Hepatic stellate cell (primary cell): ENCODE measurements at regions not wholly inside any gene's neighbourhood (a gene's known extent, or its start where the extent isn't known, plus 50 kb on each side); places are given as distances from the start of the nearest gene placed in this dataset.

Source experiments
- DNase-seq: peaks from one replicate; pipeline ENCODE4 v3.0.0; 2011; ENCODE audit warnings: low spot score

GRCh38 chr14:105783707-105784106 is 257.3 kb downstream of the TMEM121 start:
- no peak for DNase-seq

- DNase-seq, result no peak
Observed at GRCh38 chr14:105793836-105794235, 267.5 kb downstream of the TMEM121 start.

- DNase-seq, result no peak
Observed at GRCh38 chr14:105797546-105797945, 271.2 kb downstream of the TMEM121 start.

- DNase-seq, result no peak
Observed at GRCh38 chr14:105805701-105806100, 279.3 kb downstream of the TMEM121 start.

- no peak for DNase-seq
Observed at GRCh38 chr14:105806568-105806967, 280.2 kb downstream of the TMEM121 start.

- no peak for DNase-seq
Observed at GRCh38 chr14:105817971-105818711, 291.8 kb downstream of the TMEM121 start.

- DNase-seq, result no peak
Observed at GRCh38 chr14:105818712-105819005, 292.3 kb downstream of the TMEM121 start.

GRCh38 chr14:105830171-105830570 is 303.8 kb downstream of the TMEM121 start:
- DNase-seq, result no peak

GRCh38 chr14:105836160-105836559 is 309.8 kb downstream of the TMEM121 start:
- DNase-seq, result no peak

- no peak for DNase-seq
Observed at GRCh38 chr14:105836730-105837129, 310.3 kb downstream of the TMEM121 start.

- no peak for DNase-seq
Observed at GRCh38 chr14:105837349-105838063, 311.1 kb downstream of the TMEM121 start.

- no peak for DNase-seq
Observed at GRCh38 chr14:105838107-105838506, 311.7 kb downstream of the TMEM121 start.

- no peak for DNase-seq
Observed at GRCh38 chr14:105838591-105839424, 312.4 kb downstream of the TMEM121 start.

GRCh38 chr14:105839425-105840265 is 313.3 kb downstream of the TMEM121 start:
- DNase-seq, result no peak

- no peak for DNase-seq
Observed at GRCh38 chr14:105840266-105841021, 314.1 kb downstream of the TMEM121 start.

GRCh38 chr14:105841022-105842009 is 314.9 kb downstream of the TMEM121 start:
- DNase-seq, result no peak

GRCh38 chr14:105842105-105842504 is 315.7 kb downstream of the TMEM121 start:
- DNase-seq, result no peak

GRCh38 chr14:105843444-105844046 is 317.2 kb downstream of the TMEM121 start:
- no peak for DNase-seq

GRCh38 chr14:105844047-105844630 is 317.8 kb downstream of the TMEM121 start:
- DNase-seq, result no peak
